ENCODE measurements at regions not wholly inside any gene's neighbourhood (a gene's known extent, or its start where the extent isn't known, plus 50 kb on each side); places are given as distances from the start of the nearest gene placed in this dataset.

GRCh38 chr10:117427356-117427755, 52.1 kb upstream of the PDZD8 start:
- intact Hi-C loops (cut with micrococcal nuclease): no loop called here
- H3K27me3 Mint-ChIP-seq: no peaks in the 10 kb centered on the region

GRCh38 chr10:117425974-117426566, 50.8 kb upstream of the PDZD8 start:
- H3K27ac Mint-ChIP-seq: no peak overlapping the region
- no peaks in the 10 kb centered on the region for H3K4me1 Mint-ChIP-seq (ENCODE audit: low read depth)
- intact Hi-C loops (cut with micrococcal nuclease): no loop called here
- no peaks in the 10 kb centered on the region for H3K9me3 Mint-ChIP-seq
- no peaks in the 10 kb centered on the region for H3K27me3 Mint-ChIP-seq
- H3K4me3 Mint-ChIP-seq: no peak overlapping the region
- no peaks in the 10 kb centered on the region for H3K36me3 Mint-ChIP-seq (ENCODE audit: low read depth)

More at GRCh38 chr10:117427356-117427755, 52.1 kb upstream of the PDZD8 start:
- H3K27ac Mint-ChIP-seq: no peak overlapping the region
- H3K4me1 Mint-ChIP-seq (ENCODE audit: low read depth): peaks cover 8% of the 10 kb centered on the region
- H3K4me3 Mint-ChIP-seq: no peak overlapping the region
- H3K36me3 Mint-ChIP-seq (ENCODE audit: low read depth): no peaks in the 10 kb centered on the region
- no peaks in the 10 kb centered on the region for H3K9me3 Mint-ChIP-seq

GRCh38 chr10:117424883-117425649, 49.8 kb upstream of the PDZD8 start:
- H3K9me3 Mint-ChIP-seq: no peaks in the 10 kb centered on the region
- no peak overlapping the region for H3K27ac Mint-ChIP-seq
- peaks cover 4% of the 10 kb centered on the region for H3K4me1 Mint-ChIP-seq (ENCODE audit: low read depth)
- H3K36me3 Mint-ChIP-seq (ENCODE audit: low read depth): no peaks in the 10 kb centered on the region
- H3K4me3 Mint-ChIP-seq: no peak overlapping the region
- intact Hi-C loops (cut with micrococcal nuclease): no loop called here
- H3K27me3 Mint-ChIP-seq: no peaks in the 10 kb centered on the region
